Smooth muscle cell (in vitro differentiated cells): ENCODE measurements at regions not wholly inside any gene's neighbourhood (a gene's known extent, or its start where the extent isn't known, plus 50 kb on each side); places are given as distances from the start of the nearest gene placed in this dataset.

Source experiments
- DNase-seq: peaks from one replicate; lab custom pipeline; 2025; ENCODE audit not compliant: unreplicated experiment; lab: John Stamatoyannopoulos, UW
- H2AFZ ChIP-seq: fragments of 200-600 bp; sonication (generic); 2 replicates; pipeline ENCODE4 v1.6.0; 2016; ENCODE audit warnings: antibody characterized with exemption, low read depth, mild to moderate bottlenecking
- H3F3A ChIP-seq: fragments of 200-600 bp; sonication (generic); 2 replicates; pipeline ENCODE4 v1.6.0; 2017; ENCODE audit warnings: antibody characterized with exemption, low read depth
- H3K27ac ChIP-seq: fragments of 200-600 bp; sonication (generic); 2 replicates; pipeline ENCODE4 v1.5.1; 2016; ENCODE audit warnings: low read depth, mild to moderate bottlenecking
- H3K27me3 ChIP-seq: fragments of 200-600 bp; sonication (generic); 2 replicates; pipeline ENCODE4 v1.6.1; 2016; ENCODE audit warnings: low read depth, mild to moderate bottlenecking
- H3K36me3 ChIP-seq: fragments of 200-600 bp; sonication (generic); 2 replicates; pipeline ENCODE4 v1.5.1; 2016; ENCODE audit warnings: low read depth
- H3K4me1 ChIP-seq: fragments of 200-600 bp; sonication (generic); 2 replicates; pipeline ENCODE4 v1.5.1; 2016; ENCODE audit warnings: low read depth
- H3K4me2 ChIP-seq: fragments of 200-600 bp; sonication (generic); 2 replicates; pipeline ENCODE4 v1.6.0; 2016; ENCODE audit warnings: mild to moderate bottlenecking
- H3K4me3 ChIP-seq: fragments of 200-600 bp; sonication (generic); 2 replicates; pipeline ENCODE4 v1.5.1; 2016; ENCODE audit warnings: mild to moderate bottlenecking
- H3K79me2 ChIP-seq: fragments of 200-600 bp; sonication (generic); 2 replicates; pipeline ENCODE4 v1.6.0; 2016; ENCODE audit warnings: low read depth, mild to moderate bottlenecking
- H3K9ac ChIP-seq: fragments of 200-600 bp; sonication (generic); 2 replicates; pipeline ENCODE4 v1.6.0; 2016; ENCODE audit warnings: low read depth
- H3K9me3 ChIP-seq: fragments of 200-600 bp; sonication (generic); replicated peaks from 2 replicates; pipeline ENCODE4 v1.5.1; 2016; ENCODE audit warnings: low read depth
- H4K20me1 ChIP-seq: fragments of 200-600 bp; sonication (generic); 2 replicates; pipeline ENCODE4 v1.6.0; 2016; ENCODE audit warnings: low read depth
- WGBS: methylation state at CpG from one replicate; pipeline ENCODE4 v1.1.7; 2016; ENCODE audit warnings: low lambda C conversion rate; 5-methylcytosine and 5-hydroxymethylcytosine counted together
- TF ChIP-seq, protein P1 (sequence below): fragments of 200-600 bp; sonication (generic); IDR thresholded peaks from 2 replicates; pipeline ENCODE4 v1.5.1; 2017; ENCODE audit warnings: borderline replicate concordance, mild to moderate bottlenecking, antibody characterized with exemption; ENCODE audit not compliant: insufficient read depth, poor library complexity, severe bottlenecking

DNA sequence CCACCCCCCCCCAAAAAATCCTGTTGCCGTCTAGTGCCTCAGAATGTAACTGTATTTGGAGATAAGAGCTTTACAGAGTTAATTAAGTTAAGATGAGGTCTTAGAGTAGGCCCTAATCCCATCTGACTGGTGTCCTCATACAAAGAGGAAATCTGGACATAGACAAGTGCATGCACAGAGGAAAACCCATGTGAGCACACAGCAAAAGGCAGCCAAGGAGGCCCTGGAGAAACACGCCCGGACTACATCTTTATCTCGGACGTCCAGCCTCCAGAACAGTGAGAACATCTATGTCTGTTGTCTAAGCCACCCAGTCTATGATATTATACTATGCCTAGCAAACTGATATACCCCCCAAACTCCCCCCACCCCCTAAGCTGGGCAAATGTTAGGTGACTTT is 193.8 kb downstream of the KATNAL1 start:
- H4K20me1 ChIP-seq: no peaks in the 10 kb centered on the region
- DNase-seq: no peak
- WGBS: 41% methylated on average over 5 of the region's 5 CpGs
- H2AFZ ChIP-seq: no peak overlapping the region
- H3K36me3 ChIP-seq: no peaks in the 10 kb centered on the region
- H3K9me3 ChIP-seq: no peaks in the 10 kb centered on the region
- peak overlapping the region; percentile 84 for H3K4me2 ChIP-seq
- peak overlapping the region; percentile 55 for H3K27ac ChIP-seq
- TF ChIP-seq, protein P1, sequence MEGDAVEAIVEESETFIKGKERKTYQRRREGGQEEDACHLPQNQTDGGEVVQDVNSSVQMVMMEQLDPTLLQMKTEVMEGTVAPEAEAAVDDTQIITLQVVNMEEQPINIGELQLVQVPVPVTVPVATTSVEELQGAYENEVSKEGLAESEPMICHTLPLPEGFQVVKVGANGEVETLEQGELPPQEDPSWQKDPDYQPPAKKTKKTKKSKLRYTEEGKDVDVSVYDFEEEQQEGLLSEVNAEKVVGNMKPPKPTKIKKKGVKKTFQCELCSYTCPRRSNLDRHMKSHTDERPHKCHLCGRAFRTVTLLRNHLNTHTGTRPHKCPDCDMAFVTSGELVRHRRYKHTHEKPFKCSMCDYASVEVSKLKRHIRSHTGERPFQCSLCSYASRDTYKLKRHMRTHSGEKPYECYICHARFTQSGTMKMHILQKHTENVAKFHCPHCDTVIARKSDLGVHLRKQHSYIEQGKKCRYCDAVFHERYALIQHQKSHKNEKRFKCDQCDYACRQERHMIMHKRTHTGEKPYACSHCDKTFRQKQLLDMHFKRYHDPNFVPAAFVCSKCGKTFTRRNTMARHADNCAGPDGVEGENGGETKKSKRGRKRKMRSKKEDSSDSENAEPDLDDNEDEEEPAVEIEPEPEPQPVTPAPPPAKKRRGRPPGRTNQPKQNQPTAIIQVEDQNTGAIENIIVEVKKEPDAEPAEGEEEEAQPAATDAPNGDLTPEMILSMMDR: no peak
- no peak overlapping the region for H3K4me3 ChIP-seq
- H3K4me1 ChIP-seq: peaks cover 30% of the 10 kb centered on the region
- no peaks in the 10 kb centered on the region for H3K27me3 ChIP-seq
- no peaks in the 10 kb centered on the region for H3K79me2 ChIP-seq
- H3K9ac ChIP-seq: peak overlapping the region; percentile 4
- peaks cover 21% of the 10 kb centered on the region for H3F3A ChIP-seq

DNA sequence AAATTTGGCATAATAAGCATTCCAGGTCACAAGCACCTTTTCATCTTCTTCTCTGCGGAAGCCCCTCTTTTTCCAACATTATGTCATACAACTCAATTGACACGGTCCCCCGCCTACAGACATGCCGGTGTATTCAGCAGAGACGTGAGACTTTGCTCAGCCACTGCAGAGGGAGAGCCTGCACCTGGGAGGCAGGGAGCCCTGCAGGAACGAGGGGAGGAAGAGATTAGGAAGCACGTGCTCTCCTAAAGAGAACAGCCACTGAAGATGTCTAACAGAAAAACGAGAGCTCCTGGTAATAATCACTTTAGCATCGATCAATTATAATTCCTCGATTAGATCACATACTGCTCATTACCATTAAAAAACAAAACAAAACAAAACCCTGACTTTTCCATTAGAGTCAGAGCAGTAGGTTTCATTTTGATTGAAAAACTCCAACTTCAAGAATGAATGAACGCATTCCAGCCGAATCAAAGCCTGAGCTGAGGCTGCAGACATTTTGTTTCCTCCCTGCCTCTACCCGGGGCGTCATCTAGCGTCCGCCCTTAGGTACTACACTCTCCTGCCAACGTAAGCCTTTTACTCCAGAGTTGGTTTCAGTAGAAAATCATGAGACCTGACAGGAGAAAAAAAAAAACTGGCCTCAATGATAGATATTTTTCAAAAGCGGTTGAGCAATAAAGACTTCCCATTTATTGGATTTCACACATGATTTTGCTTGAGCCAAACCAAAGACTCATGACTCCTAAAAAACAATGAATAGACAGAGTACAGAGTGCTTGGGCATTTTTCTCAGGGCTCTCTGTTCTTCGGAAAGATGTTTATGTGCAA is 194.5 kb downstream of the KATNAL1 start:
- WGBS: 28% methylated on average over 19 of the region's 19 CpGs
- Histone ChIP-seq H3K27me3 (no peaks in the 10 kb centered on the region), H3K9ac (no peak overlapping the region)

DNA sequence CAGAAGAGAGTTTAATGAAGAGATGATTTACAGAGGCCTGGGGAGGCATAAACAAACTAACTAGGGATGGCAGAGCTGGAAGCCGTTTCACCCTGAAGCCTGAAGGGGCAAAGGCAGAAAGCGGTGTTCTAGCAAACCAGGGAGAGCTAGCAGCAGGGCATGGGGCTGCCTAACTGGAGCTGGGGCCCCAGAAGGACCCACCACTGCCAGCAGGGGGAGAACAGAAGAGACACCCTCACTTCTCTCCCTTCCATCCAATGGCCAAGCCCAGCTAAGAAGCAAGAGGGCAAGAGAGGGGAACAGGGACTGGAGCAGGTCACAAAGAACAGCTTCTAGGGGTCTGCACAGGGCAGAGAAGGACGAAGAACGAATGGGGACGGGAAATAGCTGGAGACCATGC is 195.5 kb downstream of the KATNAL1 start:
- 78% methylated on average over 5 of the region's 5 CpGs for WGBS
- no peak overlapping the region for H3K4me3 ChIP-seq
- H2AFZ ChIP-seq: no peak overlapping the region
- no peak overlapping the region for H3K4me2 ChIP-seq
- H3K36me3 ChIP-seq: no peaks in the 10 kb centered on the region
- no peak overlapping the region for H3K9ac ChIP-seq
- no peaks in the 10 kb centered on the region for H3K79me2 ChIP-seq
- no peaks in the 10 kb centered on the region for H3K27me3 ChIP-seq
- DNase-seq: no peak
- peaks cover 24% of the 10 kb centered on the region for H3K4me1 ChIP-seq
- TF ChIP-seq, protein P1: peak; percentile 27
- H3K9me3 ChIP-seq: no peaks in the 10 kb centered on the region
- no peaks in the 10 kb centered on the region for H4K20me1 ChIP-seq
- H3F3A ChIP-seq: peaks cover 18% of the 10 kb centered on the region
- no peak overlapping the region for H3K27ac ChIP-seq

More for the DNA sequence above, 194.5 kb downstream of the KATNAL1 start:
- Histone ChIP-seq H3K4me1 (peaks cover 24% of the 10 kb centered on the region), H3K79me2 (no peaks in the 10 kb centered on the region), H4K20me1 (no peaks in the 10 kb centered on the region), H3K36me3 (no peaks in the 10 kb centered on the region), H3F3A (peaks cover 18% of the 10 kb centered on the region), H3K4me2 (peak overlapping the region; percentile 44), H3K9me3 (no peaks in the 10 kb centered on the region), H3K27ac (peak overlapping the region; percentile 55), H3K4me3 (no peak overlapping the region), H2AFZ (no peak overlapping the region)
- TF ChIP-seq, protein P1: peak; percentile 98
- DNase-seq: peak; percentile 25
